ENCODE measurements at regions not wholly inside any gene's neighbourhood (a gene's known extent, or its start where the extent isn't known, plus 50 kb on each side); places are given as distances from the start of the nearest gene placed in this dataset.
"Not testable (repeated sequence)": the region's sequence is repeated elsewhere in the genome, so short reads cannot be mapped to it uniquely, and the experiment has no call there.

DNA sequence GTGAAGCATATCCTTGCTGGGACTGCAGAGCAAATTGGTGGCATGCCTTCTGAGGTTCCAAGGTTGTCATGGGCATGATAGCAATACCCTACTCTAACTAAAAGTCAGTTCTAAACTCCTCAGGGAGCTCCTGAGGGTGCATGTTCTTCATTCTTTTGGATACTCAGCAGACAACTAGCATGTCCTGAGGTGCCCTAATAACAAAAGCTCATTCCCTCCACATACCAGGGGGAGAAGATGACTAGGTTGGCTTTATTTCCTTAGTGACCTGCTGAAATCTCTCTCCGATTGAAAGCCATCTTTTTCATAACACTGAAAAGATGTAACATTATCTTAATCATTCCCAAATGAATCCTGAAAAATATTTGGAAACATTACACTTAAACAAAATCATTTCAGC is 188.7 kb upstream of the IGF1 start:
- no peak overlapping the region for H3K4me3 ChIP-seq (ENCODE audit: low read depth, low read length)
- TF ChIP-seq, protein P1, sequence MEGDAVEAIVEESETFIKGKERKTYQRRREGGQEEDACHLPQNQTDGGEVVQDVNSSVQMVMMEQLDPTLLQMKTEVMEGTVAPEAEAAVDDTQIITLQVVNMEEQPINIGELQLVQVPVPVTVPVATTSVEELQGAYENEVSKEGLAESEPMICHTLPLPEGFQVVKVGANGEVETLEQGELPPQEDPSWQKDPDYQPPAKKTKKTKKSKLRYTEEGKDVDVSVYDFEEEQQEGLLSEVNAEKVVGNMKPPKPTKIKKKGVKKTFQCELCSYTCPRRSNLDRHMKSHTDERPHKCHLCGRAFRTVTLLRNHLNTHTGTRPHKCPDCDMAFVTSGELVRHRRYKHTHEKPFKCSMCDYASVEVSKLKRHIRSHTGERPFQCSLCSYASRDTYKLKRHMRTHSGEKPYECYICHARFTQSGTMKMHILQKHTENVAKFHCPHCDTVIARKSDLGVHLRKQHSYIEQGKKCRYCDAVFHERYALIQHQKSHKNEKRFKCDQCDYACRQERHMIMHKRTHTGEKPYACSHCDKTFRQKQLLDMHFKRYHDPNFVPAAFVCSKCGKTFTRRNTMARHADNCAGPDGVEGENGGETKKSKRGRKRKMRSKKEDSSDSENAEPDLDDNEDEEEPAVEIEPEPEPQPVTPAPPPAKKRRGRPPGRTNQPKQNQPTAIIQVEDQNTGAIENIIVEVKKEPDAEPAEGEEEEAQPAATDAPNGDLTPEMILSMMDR (IDR thresholded peaks at IDR 0.05; ENCODE audit: insufficient read depth, low read length, missing control alignments), result no peak
- CTCF ChIA-PET, result interaction anchor here (1.0 kb wide), 1 partner anchor 34 kb away, joined by 4 read pairs; no protein-coding TSS in a partner anchor
- POLR2A ChIA-PET, result no interaction called here
- no peak for DNase-seq (ENCODE audit: low read depth, low spot score)

DNA sequence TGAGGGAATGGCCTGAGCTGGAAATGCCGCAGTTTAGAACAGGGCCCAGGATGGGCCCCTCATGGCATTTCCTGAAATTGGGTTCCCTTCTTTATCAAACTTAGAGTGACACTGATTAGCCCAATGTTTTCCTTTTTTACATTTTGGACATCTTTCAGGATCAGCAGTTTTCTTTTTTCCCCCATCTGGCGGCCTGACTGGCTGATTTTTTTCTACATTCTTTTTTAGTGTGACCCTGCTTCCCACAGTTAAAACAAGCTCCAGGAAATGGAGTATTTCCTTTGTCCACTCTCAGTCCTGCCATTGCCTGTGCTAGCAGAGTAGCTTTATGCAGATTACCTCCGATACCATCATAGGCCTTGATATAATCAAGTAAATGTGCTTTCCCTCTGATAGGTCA is 185.8 kb upstream of the IGF1 start:
- POLR2A ChIA-PET; H3K4me3 ChIP-seq (ENCODE audit: low read depth, low read length); DNase-seq (ENCODE audit: low read depth, low spot score): not testable (repeated sequence)
- CTCF ChIA-PET, result interaction anchor here (0.5 kb wide), 1 partner anchor 651 kb away, joined by 3 read pairs; no protein-coding TSS in a partner anchor

DNA sequence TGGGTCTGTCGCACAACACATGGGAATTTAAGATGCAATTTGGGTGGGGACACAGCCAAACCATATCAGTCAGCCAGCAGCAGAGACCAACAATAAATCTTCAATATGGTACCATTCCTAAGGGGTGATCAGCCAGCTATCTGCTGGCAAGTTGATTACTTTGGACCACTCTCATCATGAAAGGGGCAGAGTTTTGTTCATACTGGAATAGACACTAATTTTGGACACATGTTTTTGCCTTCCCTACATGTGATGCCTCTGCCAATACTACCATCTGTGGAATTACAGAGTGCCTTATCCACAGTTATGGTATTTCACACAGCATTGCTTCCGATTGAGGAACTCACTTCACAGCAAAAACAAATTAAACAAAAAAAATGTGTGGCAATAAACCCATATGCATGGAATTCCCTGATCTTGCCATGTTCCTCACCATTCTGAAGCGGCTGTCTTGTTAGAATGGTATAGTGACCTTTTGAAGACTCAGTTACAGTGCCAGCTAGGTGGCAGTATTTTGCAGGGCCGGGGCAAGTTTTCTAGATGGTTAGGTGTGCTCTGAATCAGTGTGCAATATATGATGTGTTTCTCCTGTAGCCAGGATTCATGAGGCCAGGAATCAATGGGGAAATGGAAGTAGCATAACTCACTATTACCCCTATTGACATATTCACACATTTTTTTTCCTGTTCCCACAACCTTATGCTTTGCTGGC is 179.0 kb upstream of the IGF1 start:
- TF ChIP-seq, protein P1 (IDR thresholded peaks at IDR 0.05; ENCODE audit: insufficient read depth, low read length, missing control alignments), result no peak
- DNase-seq (ENCODE audit: low read depth, low spot score), result no peak
- H3K4me3 ChIP-seq (ENCODE audit: low read depth, low read length), result no peak overlapping the region
- POLR2A ChIA-PET, result no interaction called here
- CTCF ChIA-PET, result interaction anchor here (0.6 to 1.4 kb wide), 3 partner anchors 14 to 88 kb away, joined by 3 to 5 read pairs (median 3); no protein-coding TSS in a partner anchor

DNA sequence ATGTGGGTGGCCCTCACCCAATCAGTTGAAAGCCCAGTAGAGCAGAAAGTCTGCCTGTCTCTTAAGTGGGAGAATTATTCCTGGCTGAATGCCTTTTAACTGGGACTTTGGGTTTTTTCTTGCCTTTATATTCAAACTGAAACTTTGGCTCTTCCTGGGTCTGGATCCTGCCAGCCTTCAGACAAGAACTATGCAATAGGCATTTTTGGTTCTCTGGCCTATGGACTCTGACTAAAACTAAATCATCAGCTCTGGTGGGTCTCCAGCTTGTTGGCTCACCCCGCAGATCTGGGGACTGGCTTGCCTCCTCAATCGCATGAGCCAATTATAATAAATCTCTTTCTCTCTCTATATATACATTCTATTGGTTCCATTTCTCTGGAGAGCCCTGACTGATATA is 173.0 kb upstream of the IGF1 start:
- TF ChIP-seq, protein P1 (IDR thresholded peaks at IDR 0.05; ENCODE audit: insufficient read depth, low read length, missing control alignments), result no peak

DNA sequence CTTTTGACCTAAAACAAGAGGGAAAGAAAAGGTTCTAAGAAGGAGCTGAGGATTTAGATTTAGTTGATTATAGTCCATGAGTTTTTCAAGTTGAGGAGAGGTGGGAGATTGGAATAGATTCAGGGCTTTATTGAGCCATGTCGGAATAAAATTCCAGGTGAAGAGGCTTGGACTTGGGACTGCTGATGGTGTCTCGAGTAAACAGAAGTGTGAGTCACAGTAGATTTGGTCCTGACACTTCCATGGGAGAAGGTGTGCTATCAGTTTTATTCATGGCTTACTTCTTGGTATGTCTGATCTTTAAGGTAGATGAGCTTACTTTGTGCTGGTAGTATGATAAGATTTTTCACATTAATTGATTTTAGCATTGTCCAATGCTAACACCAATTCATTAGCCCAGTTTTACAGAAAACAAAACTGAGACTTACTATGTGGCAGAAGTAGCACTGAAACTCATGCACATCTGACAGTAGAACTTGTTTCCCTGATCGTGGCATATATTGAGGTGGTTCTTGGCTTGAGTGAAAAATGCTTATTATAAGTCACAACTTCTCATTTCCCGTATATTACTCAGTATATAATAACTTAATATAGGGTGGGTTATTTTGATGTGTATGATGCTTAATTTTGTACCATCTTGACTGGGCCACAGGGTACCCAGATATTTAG is 172.4 kb upstream of the IGF1 start:
- CTCF ChIA-PET, result no interaction called here
- DNase-seq (ENCODE audit: low read depth, low spot score), result no peak
- POLR2A ChIA-PET, result no interaction called here

More for the DNA sequence above, 173.0 kb upstream of the IGF1 start:
- H3K4me3 ChIP-seq (ENCODE audit: low read depth, low read length), result no peak overlapping the region
- no peak for DNase-seq (ENCODE audit: low read depth, low spot score)
- ChIA-PET CTCF (interaction anchor here (0.9 kb wide), 1 partner anchor 10 kb away, joined by 3 read pairs; no protein-coding TSS in a partner anchor), POLR2A (no interaction called here)

DNA sequence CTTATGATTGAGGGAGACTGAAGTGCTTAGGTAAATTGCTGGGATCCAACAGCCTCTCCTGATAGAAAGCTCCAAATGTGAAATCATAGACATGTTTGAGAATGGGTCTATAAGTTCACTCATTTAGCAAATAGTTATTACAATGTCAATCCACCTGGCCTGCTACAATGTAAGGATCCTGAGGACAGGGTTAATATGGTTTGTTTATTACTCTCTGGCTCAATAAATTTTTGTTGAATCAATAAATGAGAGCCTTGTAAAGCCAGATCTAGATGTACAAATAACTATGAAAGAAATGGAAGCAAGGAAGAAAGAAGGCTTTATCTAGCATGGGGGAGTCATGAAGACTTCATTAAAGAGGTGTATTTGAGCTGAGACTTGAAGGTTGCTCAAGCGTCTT is 165.6 kb upstream of the IGF1 start:
- TF ChIP-seq, protein P1 (IDR thresholded peaks at IDR 0.05; ENCODE audit: insufficient read depth, low read length, missing control alignments), result no peak
- no peak overlapping the region for H3K4me3 ChIP-seq (ENCODE audit: low read depth, low read length)
- DNase-seq (ENCODE audit: low read depth, low spot score), result no peak
- ChIA-PET CTCF (no interaction called here), POLR2A (no interaction called here)

More for the DNA sequence above, 172.4 kb upstream of the IGF1 start:
- H3K4me3 ChIP-seq (ENCODE audit: low read depth, low read length), result no peak overlapping the region
- TF ChIP-seq, protein P1 (IDR thresholded peaks at IDR 0.05; ENCODE audit: insufficient read depth, low read length, missing control alignments), result no peak

All from AG04449 (cell line).